Stomach (tissue), 4 donors: ENCODE measurements at regions not wholly inside any gene's neighbourhood (a gene's known extent, or its start where the extent isn't known, plus 50 kb on each side); places are given as distances from the start of the nearest gene placed in this dataset.

Source experiments
- CTCF ChIP-seq, 7 experiments: fragments of 450-650 bp in 4 of 7; fragments of 200-600 bp in 3 of 7; sonication (generic) in 3 of 7; IDR thresholded peaks; one replicate each; pipeline ENCODE4 v1.5.1; 2016 to 2019; ENCODE audit warnings: antibody characterized with exemption in 7 of 7, control low read depth in 2 of 7, mild to moderate bottlenecking in 1 of 7
- EP300 ChIP-seq: sonication (generic); formaldehyde crosslinking; IDR thresholded peaks from one replicate; pipeline ENCODE4 v1.6.1; 2017; ENCODE audit warnings: antibody characterized with exemption
- POLR2AphosphoS5 ChIP-seq, 3 donors: sonication (generic); formaldehyde crosslinking; IDR thresholded peaks; one replicate each; pipeline ENCODE4 v1.6.1; 2016; ENCODE audit warnings: antibody characterized with exemption in 3 of 3

- TF ChIP-seq CTCF (IDR thresholded peaks at IDR 0.05) (no peak), EP300 (no peak), POLR2AphosphoS5 (IDR thresholded peaks at IDR 0.05) (no peak)
Observed at GRCh38 chr4:126273746-126274145, 959.0 kb downstream of the FAT4 start.
